Kasumi-1 (cell line): ENCODE measurements at regions not wholly inside any gene's neighbourhood (a gene's known extent, or its start where the extent isn't known, plus 50 kb on each side); places are given as distances from the start of the nearest gene placed in this dataset.

ENCODE experiments used
- DNase-seq, 2 experiments: peaks; one replicate each; lab custom pipeline; 2025; lab: John Stamatoyannopoulos, UW

DNA sequence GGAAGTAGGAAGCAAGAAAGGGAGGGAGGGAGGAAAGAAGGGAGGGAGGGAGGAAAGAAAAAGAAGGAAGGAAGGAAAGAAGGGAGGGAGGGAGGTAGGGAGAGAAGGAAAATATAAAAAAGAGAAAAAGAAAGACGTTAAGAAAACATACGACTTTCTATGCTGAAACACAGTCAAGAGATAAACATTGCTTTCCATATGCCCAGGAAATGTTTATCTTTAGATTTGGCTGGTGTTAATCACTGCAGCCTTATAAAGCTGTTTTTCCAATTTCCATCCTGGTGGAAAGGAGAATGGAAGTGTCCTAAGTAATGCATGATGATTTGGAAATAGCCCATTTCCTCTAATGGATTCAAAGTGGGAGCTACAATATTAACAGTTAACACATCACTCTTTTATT lies 524.3 kb downstream of the MTRR start:
- no peak for DNase-seq

GRCh38 chr5:8394965-8395364 lies 526.0 kb downstream of the MTRR start:
- DNase-seq, result no peak

DNA sequence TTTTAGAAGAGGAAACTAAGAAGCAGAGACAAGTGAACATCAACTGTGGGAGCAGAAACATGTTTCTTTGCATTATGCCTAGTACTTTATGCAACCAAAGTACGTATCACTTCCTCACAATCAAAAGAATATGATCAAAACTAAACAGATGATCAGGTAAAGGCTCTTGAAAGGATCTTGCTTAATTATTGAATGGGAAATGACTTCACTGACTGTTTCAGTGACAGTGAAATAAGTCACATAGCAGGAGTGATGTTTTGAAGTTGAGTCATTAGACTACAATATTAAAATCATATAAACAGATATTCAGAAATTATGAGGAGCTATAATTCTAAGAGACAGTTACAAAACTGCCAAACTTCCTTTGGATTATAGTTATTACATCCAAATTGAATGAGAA lies 527.3 kb downstream of the MTRR start:
- no peak for DNase-seq

DNA sequence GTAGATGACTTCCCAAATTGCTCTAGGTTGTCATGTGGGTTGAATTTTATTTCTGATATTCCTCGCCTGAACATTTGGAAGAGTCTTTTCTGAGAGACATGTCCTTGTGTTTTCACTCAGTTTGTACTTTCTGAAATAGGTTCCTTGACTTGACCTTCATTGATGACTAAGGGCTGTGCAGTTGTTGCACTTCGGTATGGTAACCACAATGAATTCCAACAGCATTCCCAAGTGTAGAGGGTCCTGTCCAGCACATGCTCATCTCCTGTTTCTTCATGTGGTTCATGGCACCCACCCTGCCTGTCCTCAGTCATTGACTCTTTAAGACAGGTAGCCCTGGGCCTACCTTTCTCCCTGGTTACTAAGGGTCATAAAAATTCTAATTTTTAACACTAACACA lies 527.8 kb downstream of the MTRR start:
- no peak for DNase-seq

DNA sequence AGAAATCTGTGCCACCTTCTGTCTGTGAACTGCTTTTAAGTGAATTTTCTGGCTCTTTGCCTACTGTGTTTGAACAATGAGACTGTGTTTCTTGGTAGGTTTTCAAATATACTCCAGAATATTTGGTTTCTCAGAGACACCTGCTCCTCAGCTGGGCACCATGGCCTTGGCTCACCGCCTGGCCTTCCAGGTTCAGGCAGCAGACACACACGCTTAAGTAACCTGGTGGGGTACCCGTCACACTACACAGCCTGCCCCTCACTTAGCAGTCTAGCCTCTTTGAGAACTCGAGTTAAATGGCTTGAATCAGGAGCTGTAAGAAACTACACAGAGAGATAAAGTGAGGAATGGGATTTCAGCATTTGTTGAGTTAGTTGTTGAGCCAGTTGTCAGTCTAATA lies 530.5 kb downstream of the MTRR start:
- DNase-seq, result no peak

GRCh38 chr5:8408258-8408657 lies 539.3 kb downstream of the MTRR start:
- DNase-seq, result no peak

DNA sequence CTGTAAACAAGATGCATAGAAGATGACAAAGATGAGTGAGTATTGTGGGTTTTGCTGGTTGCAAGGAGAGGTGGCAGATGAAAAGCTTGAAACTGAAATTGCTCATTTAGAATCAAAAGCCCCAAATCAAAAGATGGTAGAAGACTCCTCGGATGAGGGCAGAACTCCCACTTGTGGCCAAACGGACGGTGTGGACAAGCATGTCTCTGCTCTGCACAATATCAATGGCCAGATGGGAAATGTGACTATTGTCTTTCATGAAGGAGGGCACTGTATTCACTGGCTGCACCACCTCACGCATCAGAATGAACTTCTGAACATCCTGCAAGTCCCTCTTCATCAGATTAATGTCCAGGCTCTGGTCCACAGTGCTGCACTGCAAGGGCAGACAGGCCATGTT lies 541.7 kb downstream of the MTRR start:
- DNase-seq, result no peak

DNA sequence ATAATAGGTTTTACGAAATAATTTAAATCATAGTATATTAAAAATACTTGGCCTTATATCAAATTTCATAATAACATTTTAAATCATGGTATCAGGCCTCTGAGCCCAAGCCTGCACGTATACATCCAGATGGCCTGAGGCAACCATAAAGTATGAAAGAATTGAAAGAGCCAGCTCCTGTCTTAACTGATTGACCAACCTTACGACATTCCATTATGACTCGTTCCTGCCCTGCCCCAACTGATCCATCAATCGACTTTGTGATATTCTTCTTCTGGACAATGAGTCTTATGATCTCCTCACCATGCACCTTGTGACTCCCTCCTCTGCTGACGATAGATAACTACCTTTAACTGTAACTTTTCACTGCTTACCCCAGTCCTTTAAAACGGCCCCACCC lies 545.0 kb downstream of the MTRR start:
- DNase-seq, result no peak

- DNase-seq, result no peak
Observed at GRCh38 chr5:8417316-8418048, 548.5 kb downstream of the MTRR start.

DNA sequence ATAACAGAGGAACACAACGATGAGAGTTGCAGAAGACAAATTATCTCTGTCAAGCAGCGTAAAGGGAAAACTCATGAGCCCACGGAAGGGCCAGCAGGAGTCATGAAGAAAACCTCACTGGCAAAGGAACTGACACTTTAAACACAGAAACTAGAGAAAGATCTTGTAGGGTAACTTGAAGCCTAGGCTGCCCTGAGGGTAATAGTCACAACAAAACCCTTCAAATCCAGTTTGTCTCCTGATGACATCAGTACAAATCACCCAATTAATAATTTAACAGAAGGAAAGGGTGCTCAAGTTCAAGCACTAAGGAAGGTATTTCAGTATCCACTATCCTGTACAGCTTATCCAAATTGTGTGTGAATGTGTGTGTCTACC lies 549.1 kb downstream of the MTRR start:
- no peak for DNase-seq

GRCh38 chr5:8429778-8430758 lies 561.1 kb downstream of the MTRR start:
- no peak for DNase-seq

- no peak for DNase-seq
Observed at GRCh38 chr5:8434501-8434900, 565.6 kb downstream of the MTRR start.

DNA sequence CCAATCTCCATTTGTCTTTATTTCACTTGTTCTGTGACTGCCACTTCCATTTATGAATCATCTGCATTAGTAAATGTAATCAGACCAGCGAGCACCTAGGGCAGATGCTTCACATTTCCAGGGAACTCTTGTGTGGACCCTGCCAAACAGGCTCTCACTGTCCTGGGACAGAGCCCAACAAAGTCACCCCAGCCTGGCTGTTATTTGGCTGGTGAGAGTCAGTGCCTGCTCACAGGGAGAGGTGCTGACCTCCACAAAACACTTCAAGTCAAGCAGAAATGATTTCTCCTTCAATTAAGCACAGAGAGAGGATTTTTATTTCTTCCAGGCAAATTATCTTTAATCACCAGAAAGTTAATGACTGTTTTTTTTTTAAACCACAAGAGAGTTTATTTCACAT lies 568.0 kb downstream of the MTRR start:
- no peak for DNase-seq

GRCh38 chr5:8445139-8445538 lies 576.2 kb downstream of the MTRR start:
- no peak for DNase-seq

DNA sequence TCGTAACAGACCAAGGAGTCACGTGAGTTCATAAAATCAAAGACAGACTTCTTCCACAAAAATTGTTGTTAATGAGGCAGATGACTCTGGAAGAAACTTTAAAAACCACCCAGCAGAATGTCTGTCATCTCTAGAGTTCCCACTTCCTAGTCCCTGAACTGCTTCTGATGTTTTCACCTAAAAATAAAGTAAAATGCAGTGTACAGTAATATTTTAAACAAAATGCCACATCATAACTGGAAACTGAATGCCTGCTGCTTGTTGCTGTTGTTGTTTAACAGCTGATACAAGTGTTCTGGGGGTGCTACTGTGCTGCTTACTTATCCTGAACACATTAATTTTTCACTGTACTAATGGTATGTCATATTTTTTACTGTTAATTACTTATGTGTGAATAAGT lies 577.2 kb downstream of the MTRR start:
- no peak for DNase-seq

DNA sequence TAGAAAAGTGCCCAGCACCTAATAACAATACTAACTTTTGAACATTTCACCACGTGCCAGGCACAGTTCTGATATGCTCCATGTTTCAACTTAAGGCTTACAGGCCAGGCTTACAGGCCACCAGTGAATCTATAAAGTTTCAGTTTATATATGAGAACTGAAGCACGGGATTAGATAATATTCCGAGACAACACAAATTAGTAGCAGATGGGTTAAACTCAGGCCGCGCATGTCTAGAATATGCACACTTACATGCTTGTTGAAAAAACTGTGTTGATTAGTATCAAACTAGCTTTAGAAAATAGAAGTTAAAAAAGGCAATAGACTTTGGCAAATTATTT lies 587.9 kb downstream of the MTRR start:
- DNase-seq, result no peak

DNA sequence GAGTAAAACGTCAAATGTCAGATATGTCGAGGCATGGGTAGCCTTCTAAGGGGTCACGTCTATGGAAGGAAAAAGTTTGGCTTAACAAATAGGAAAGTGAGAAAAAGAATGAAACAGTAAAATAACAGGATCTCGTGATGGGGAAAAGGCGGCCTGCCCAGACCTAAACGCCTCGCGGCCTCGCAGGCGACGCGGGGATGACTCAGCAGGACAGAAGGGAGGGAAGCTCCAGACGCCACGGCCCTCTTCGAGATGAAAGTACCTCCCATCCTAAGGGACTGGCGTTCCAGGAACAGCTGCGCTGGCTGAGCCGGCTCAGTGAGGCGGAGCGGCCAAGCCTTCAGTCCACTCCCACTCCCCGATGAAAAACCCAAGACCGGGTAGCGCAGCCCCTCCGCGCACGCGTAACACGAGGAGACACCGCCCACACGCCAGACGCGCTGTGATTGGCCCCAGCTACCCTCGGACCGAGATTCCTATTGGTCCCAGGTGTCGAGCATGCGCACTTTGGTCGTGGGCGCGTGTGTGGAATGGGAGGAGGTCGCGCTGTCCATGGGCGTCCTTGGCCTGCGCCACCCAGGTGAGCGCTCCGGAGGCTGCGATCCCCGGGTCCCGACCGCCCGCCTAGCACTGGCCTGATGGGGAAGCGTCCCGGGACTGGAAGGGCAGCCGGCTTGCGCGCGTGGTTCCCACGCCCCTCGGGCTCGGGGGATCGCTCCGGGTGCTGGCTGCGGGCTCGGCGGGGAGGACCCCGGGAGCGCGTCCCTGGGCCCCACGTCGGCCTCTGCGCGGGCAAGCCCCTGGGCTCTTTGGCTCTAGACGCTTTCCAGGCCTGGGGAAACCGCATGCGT lies 588.5 kb downstream of the MTRR start:
- DNase-seq, result peak; percentile 95 to 96

DNA sequence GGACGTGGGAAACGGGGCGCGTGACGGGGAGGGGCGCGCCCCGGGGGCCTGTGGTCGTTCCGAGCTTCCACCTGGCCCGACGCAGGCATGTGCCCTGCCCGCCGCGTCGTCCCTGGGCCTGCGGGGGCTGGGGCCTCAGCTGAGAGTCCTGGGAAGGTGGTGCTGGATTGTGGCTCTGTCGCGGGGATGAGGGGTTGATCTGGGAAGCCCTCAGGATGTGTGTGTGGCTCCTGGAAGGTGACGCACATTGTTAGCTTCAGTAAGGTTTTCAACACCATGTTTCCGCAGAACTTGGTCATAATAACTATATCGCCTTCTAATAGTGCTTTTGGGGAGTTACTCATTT lies 589.1 kb downstream of the MTRR start:
- peak; percentile 10 to 47 for DNase-seq

DNA sequence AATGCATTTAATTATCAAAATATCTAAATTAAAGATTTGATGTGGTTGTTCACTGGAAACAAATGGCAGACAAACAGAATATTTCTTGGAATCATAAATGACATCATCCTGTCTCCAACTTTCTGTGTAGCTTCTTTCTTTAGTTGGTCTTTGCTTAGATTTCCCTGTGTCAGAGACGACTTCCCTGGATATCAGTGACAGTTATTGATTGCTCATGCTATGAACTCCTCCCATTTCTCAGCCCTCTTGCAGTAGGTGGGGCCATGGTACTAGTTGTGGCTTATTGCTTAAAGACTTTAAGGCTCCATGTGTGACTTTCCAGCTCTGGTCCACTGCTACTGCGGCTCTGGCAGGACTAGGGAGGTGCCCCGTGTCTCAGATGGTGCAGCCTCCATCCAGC lies 592.6 kb downstream of the MTRR start:
- DNase-seq, result no peak

DNA sequence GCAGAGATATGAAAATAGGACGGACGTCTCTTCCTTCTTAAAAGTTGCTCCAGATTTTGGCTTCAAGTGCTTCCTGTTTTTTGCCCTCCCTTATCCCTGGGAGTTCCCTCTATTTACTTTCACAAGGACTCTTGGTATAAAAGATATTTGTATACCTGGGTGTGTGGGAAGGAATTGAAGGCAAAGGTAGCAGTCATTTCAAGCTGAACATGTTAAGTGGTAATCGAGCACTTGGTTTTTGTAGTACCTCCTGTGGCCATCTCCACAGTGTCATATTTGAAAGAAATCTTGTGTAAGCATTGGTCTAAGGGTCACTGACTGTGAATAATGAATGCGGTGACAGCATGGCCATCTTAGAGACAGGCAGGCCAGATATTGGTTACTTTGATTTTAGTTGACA lies 593.6 kb downstream of the MTRR start:
- no peak for DNase-seq

- no peak for DNase-seq
Observed at GRCh38 chr5:8470489-8470888, 601.5 kb downstream of the MTRR start.

- DNase-seq, result no peak
Observed at GRCh38 chr5:8471581-8471980, 602.6 kb downstream of the MTRR start.

GRCh38 chr5:8473016-8473415 lies 604.1 kb downstream of the MTRR start:
- no peak for DNase-seq
